Sigmoid colon (tissue), 4 donors: ENCODE measurements at regions not wholly inside any gene's neighbourhood (a gene's known extent, or its start where the extent isn't known, plus 50 kb on each side); places are given as distances from the start of the nearest gene placed in this dataset.

Source experiments
- CTCF ChIP-seq, 4 experiments: fragments of 450-650 bp in 3 of 4; fragments of 200-600 bp in 1 of 4; IDR thresholded peaks; one replicate each; pipeline ENCODE4 v1.5.1; 2016 to 2019; ENCODE audit warnings: antibody characterized with exemption in 4 of 4, mild to moderate bottlenecking in 3 of 4, moderate library complexity in 2 of 4
- EP300 ChIP-seq, 4 donors: sonication (generic); formaldehyde crosslinking; IDR thresholded peaks; one replicate each; pipeline ENCODE4 v1.6.1; 2017; ENCODE audit warnings: antibody characterized with exemption in 4 of 4
- POLR2A ChIP-seq, 2 donors: fragments of 450-650 bp; IDR thresholded peaks; one replicate each; pipeline ENCODE4 v1.6.1; 2016; ENCODE audit warnings: antibody characterized with exemption in 2 of 2, mild to moderate bottlenecking in 2 of 2, moderate library complexity in 2 of 2
- POLR2AphosphoS5 ChIP-seq, 4 donors: sonication (generic); formaldehyde crosslinking; IDR thresholded peaks; one replicate each; pipeline ENCODE4 v1.6.1; 2017; ENCODE audit warnings: antibody characterized with exemption in 4 of 4

GRCh38 chr2:150369862-150370261 lies 117.6 kb downstream of the RND3 start:
- TF ChIP-seq POLR2A (IDR thresholded peaks at IDR 0.05) (no peak), POLR2AphosphoS5 (IDR thresholded peaks at IDR 0.05) (no peak), CTCF (IDR thresholded peaks at IDR 0.05) (no peak), EP300 (IDR thresholded peaks at IDR 0.05) (no peak)
